GM12878 (cell line): ENCODE measurements at regions not wholly inside any gene's neighbourhood (a gene's known extent, or its start where the extent isn't known, plus 50 kb on each side); places are given as distances from the start of the nearest gene placed in this dataset.

Experiments
- ATAC-seq: fragments of 200-7000 bp; cut with Tn5 transposase; 3 replicates; pipeline ENCODE4 v1.9.1; 2020; ENCODE audit warnings: mild to moderate bottlenecking, moderate library complexity
- BruUV-seq: library from RNA; stranded (reverse); fragments of 400-500 nt; replicated peaks from 2 replicates; lab custom pipeline; 2021; lab: Mats Ljungman, UMichigan
- CTCF ChIA-PET: fragments of 300-600 bp; sonication (Branson Sonifier 250); formaldehyde crosslinking; extraction: SDS; loops from one replicate; lab custom pipeline; 2021; ENCODE audit warnings: inconsistent platforms; lab: Yijun Ruan, JAX
- POLR2A ChIA-PET: fragments of 350-600 bp; formaldehyde crosslinking; extraction: SDS; loops from one replicate; lab custom pipeline; 2021; ENCODE audit warnings: inconsistent platforms; lab: Charles Lee
- RAD21 ChIA-PET: fragments of 300-600 bp; sonication (Branson Sonifier 250); formaldehyde crosslinking; loops from one replicate; lab custom pipeline; 2023; ENCODE audit warnings: antibody characterized with exemption; ENCODE audit not compliant: unreplicated experiment; lab: Charles Lee
- SMC1A ChIA-PET: fragments of 300-600 bp; sonication (Branson Sonifier 250); formaldehyde crosslinking; loops from one replicate; lab custom pipeline; 2023; ENCODE audit not compliant: unreplicated experiment, uncharacterized antibody; lab: Charles Lee
- DNase-seq: peaks from one replicate; pipeline ENCODE4 v3.0.0-alpha.2; 2011; ENCODE audit warnings: low read depth, low spot score
- FAIRE-seq: peaks from 3 replicates; lab custom pipeline; 2011; peaks lifted over from hg19 to GRCh38; lab: Jason Lieb, UNC
- H2AFZ ChIP-seq: 2 replicates; pipeline ENCODE4 v1.6.0; 2011; ENCODE audit warnings: low read depth, low read length, control low read depth; ENCODE audit not compliant: control insufficient read depth
- H3K27ac ChIP-seq: 2 replicates; pipeline ENCODE4 v1.5.1; 2011; ENCODE audit warnings: control low read depth; ENCODE audit not compliant: control insufficient read depth, insufficient read depth
- H3K27me3 ChIP-seq, 2 experiments: replicated peaks in 1 of 2; 2 replicates each; pipeline versions ENCODE4 v1.6.0 to v1.6.1; 2011; ENCODE audit warnings: low read length in 1 of 2; ENCODE audit not compliant: control insufficient read depth in 2 of 2, insufficient read depth in 2 of 2
- H3K36me3 ChIP-seq, 2 experiments: 2 replicates each; pipeline ENCODE4 v1.5.1; 2011; ENCODE audit warnings: low read length in 1 of 2; ENCODE audit not compliant: control insufficient read depth in 2 of 2, insufficient read depth in 2 of 2
- H3K4me1 ChIP-seq: 2 replicates; pipeline ENCODE4 v1.6.1; 2011; ENCODE audit warnings: mild to moderate bottlenecking, low read length, moderate library complexity, mixed read lengths; ENCODE audit not compliant: control insufficient read depth, insufficient read depth
- H3K4me2 ChIP-seq: 2 replicates; pipeline ENCODE4 v1.6.0; 2011; ENCODE audit warnings: control low read depth; ENCODE audit not compliant: control insufficient read depth, insufficient read depth
- H3K4me3 ChIP-seq: fragments of 200-600 bp; sonication (generic); 2 replicates; pipeline ENCODE4 v1.5.1; 2016
- H3K79me2 ChIP-seq: 2 replicates; pipeline ENCODE4 v1.6.0; 2011; ENCODE audit warnings: low read length; ENCODE audit not compliant: control insufficient read depth, insufficient read depth
- H3K9ac ChIP-seq: 2 replicates; pipeline ENCODE4 v1.8.0; 2011; ENCODE audit warnings: low read length, control low read depth, mixed read lengths; ENCODE audit not compliant: control insufficient read depth, insufficient read depth
- H3K9me3 ChIP-seq: replicated peaks from 3 replicates; pipeline ENCODE4 v1.5.1; 2011; ENCODE audit warnings: mild to moderate bottlenecking, low read length; ENCODE audit not compliant: control insufficient read depth, insufficient read depth
- H4K20me1 ChIP-seq: 2 replicates; pipeline ENCODE4 v1.6.0; 2011; ENCODE audit not compliant: control insufficient read depth, insufficient read depth
- ATF3 ChIP-seq: IDR thresholded peaks from 2 replicates; pipeline ENCODE4 v1.6.1; 2011; ENCODE audit warnings: low read depth, mild to moderate bottlenecking, low read length, moderate library complexity, borderline replicate concordance; ENCODE audit errors: extremely low read depth
- BHLHE40 ChIP-seq, 2 experiments: fragments of 450-650 bp in 1 of 2; IDR thresholded peaks; 2 replicates each; pipeline ENCODE4 v1.6.1; 2011 to 2017; ENCODE audit warnings: low read depth in 2 of 2, borderline replicate concordance in 1 of 2, improper control_type of control experiment in 1 of 2, low read length in 1 of 2, mild to moderate bottlenecking in 1 of 2
- ETV6 ChIP-seq, 2 experiments: fragments of 450-650 bp in 1 of 2; IDR thresholded peaks in 1 of 2; conservative IDR thresholded peaks in 1 of 2; 2 replicates each; pipeline ENCODE4 v1.6.1; 2014; ENCODE audit warnings: antibody characterized with exemption in 1 of 2, borderline replicate concordance in 1 of 2, low read depth in 1 of 2, mild to moderate bottlenecking in 1 of 2, moderate library complexity in 1 of 2
- HDAC2 ChIP-seq: fragments of 200-600 bp; sonication (generic); IDR thresholded peaks from 2 replicates; pipeline ENCODE4 v1.6.1; 2017
- HDGF ChIP-seq: fragments of 450-650 bp; IDR thresholded peaks from 2 replicates; pipeline ENCODE4 v1.6.1; 2016; ENCODE audit warnings: antibody characterized with exemption
- IKZF1 ChIP-seq: fragments of 450-650 bp; conservative IDR thresholded peaks from 2 replicates; pipeline ENCODE4 v1.6.1; 2017; ENCODE audit warnings: antibody characterized with exemption, mild to moderate bottlenecking
- JUNB ChIP-seq: IDR thresholded peaks from 2 replicates; pipeline ENCODE4 v1.6.1; 2016; ENCODE audit warnings: antibody characterized with exemption, mild to moderate bottlenecking
- MTA3 ChIP-seq: IDR thresholded peaks from 2 replicates; pipeline ENCODE4 v1.6.1; 2012; ENCODE audit warnings: low read length, inconsistent platforms, borderline replicate concordance
- NFYB ChIP-seq: IDR thresholded peaks from 2 replicates; pipeline ENCODE4 v1.6.1; 2011; ENCODE audit warnings: low read depth, mild to moderate bottlenecking, low read length, improper control_type of control experiment, moderate library complexity; ENCODE audit not compliant: insufficient read depth
- RBBP5 ChIP-seq: fragments of 200-600 bp; sonication (generic); conservative IDR thresholded peaks from 2 replicates; pipeline ENCODE4 v1.6.1; 2016
- SKIL ChIP-seq: fragments of 450-650 bp; IDR thresholded peaks from 2 replicates; pipeline ENCODE4 v1.6.1; 2017; ENCODE audit warnings: mild to moderate bottlenecking, low read depth, inconsistent platforms; ENCODE audit not compliant: poor library complexity, severe bottlenecking
- ZBTB33 ChIP-seq: fragments of 450-650 bp; IDR thresholded peaks from 2 replicates; pipeline ENCODE4 v1.6.1; 2017; ENCODE audit warnings: mild to moderate bottlenecking
- ZSCAN29 ChIP-seq: fragments of 450-650 bp; IDR thresholded peaks from 2 replicates; pipeline ENCODE4 v1.6.1; 2017; ENCODE audit warnings: mild to moderate bottlenecking, moderate library complexity
- WGBS: methylation state at CpG from one replicate; pipeline ENCODE4 v1.1.6; 2016; ENCODE audit warnings: low lambda C conversion rate; ENCODE audit not compliant: insufficient replicate concordance, insufficient coverage; ENCODE audit errors: missing lambda C conversion rate; 5-methylcytosine and 5-hydroxymethylcytosine counted together
- in situ Hi-C: fragments of 300-500 bp; cut with MboI; formaldehyde crosslinking; loops from 9 replicates; pipeline ENCODE4 v1.14.3; 2018; ENCODE audit warnings: mixed read lengths
- intact Hi-C: fragments of 100-400 bp; cut with micrococcal nuclease; formaldehyde crosslinking; loops from one replicate; pipeline ENCODE4 v1.14.2; 2022; ENCODE audit not compliant: unreplicated experiment
- TF ChIP-seq, protein P1 (sequence below): IDR thresholded peaks from 2 replicates; pipeline ENCODE4 v1.6.1; 2011; ENCODE audit warnings: mild to moderate bottlenecking, low read depth, low read length, moderate library complexity; ENCODE audit not compliant: insufficient replicate concordance

- TF ChIP-seq, protein P1, sequence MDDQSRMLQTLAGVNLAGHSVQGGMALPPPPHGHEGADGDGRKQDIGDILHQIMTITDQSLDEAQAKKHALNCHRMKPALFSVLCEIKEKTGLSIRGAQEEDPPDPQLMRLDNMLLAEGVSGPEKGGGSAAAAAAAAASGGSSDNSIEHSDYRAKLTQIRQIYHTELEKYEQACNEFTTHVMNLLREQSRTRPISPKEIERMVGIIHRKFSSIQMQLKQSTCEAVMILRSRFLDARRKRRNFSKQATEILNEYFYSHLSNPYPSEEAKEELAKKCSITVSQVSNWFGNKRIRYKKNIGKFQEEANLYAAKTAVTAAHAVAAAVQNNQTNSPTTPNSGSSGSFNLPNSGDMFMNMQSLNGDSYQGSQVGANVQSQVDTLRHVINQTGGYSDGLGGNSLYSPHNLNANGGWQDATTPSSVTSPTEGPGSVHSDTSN, result no peak
- no peak for TF ChIP-seq BHLHE40 (IDR thresholded peaks at IDR 0.05; ENCODE audit: borderline replicate concordance in 1 of 2, low read depth in 2 of 2, low read length in 1 of 2)
- no peak for TF ChIP-seq ZSCAN29
- TF ChIP-seq IKZF1, result no peak
- no peak for TF ChIP-seq SKIL
- TF ChIP-seq HDAC2, result no peak
- no peak for TF ChIP-seq JUNB
Observed at GRCh38 chr18:9038277-9038871, 64.1 kb upstream of the NDUFV2 start (continued).

DNA sequence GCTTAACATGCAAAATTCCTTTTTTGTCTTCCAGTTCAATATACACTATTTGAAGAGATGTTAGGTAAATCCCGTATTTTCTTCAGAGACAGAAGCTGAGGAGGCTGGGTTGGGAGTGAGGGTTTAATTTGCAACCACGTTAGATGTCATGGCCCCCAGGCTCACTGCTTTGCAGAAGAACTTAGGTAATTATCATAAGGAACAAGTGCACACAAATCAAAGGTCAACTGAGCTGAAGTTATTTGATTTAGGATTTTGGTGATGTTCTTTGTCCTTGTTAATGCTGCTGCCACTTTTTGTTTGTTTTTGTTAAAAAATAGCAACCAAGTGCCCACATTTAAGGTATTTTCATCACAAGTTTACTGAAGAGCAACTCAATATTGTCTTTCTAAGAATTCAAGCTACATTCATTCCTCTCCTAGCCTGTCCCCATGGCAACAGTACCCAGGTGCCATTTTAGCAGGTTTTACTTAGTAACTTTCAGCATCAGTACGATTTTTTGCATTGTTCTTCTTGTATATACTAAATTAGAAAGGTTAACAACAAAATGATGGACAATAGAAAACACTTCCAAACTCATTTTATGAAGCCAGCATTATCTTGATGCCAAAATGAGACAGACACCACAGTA is 62.9 kb upstream of the NDUFV2 start:
- DNase-seq, result no peak
- POLR2A ChIA-PET, result interaction anchor here (1.0 kb wide), 1 partner anchor 20 kb away, joined by 3 read pairs; no protein-coding TSS in a partner anchor
- TF ChIP-seq ETV6 (conservative IDR thresholded peaks at IDR 0.05 in 1 of 2, IDR thresholded peaks at IDR 0.05 in 1 of 2; ENCODE audit: borderline replicate concordance in 1 of 2, low read depth in 1 of 2) (no peak), ATF3 (no peak), RBBP5 (no peak), HDGF (no peak), ZBTB33 (no peak), MTA3 (no peak), NFYB (no peak)
- TF ChIP-seq, protein P1, result no peak

More for the DNA sequence above, 62.9 kb upstream of the NDUFV2 start:
- no peak overlapping the region for H3K4me3 ChIP-seq
- RAD21 ChIA-PET, result no interaction called here
- no peak overlapping the region for H2AFZ ChIP-seq
- CTCF ChIA-PET, result interaction anchor here (1.4 kb wide), 2 partner anchors 10 to 22 kb away, joined by 3 read pairs; no protein-coding TSS in a partner anchor
- 77% methylated on average over 3 of the region's 3 CpGs for WGBS
- H3K27ac ChIP-seq, result no peak overlapping the region
- H3K36me3 ChIP-seq, result no peaks in the 10 kb centered on the region
- in situ Hi-C loops (no loop called here), intact Hi-C loops (no loop called here)
- no TSS peak for BruUV-seq
- no peak for FAIRE-seq
- no peak overlapping the region for H3K9ac ChIP-seq
- no peak for ATAC-seq
- no peaks in the 10 kb centered on the region for H4K20me1 ChIP-seq
- no peak overlapping the region for H3K4me2 ChIP-seq
- no peaks in the 10 kb centered on the region for H3K9me3 ChIP-seq
- no peaks in the 10 kb centered on the region for H3K27me3 ChIP-seq
- H3K4me1 ChIP-seq, result no peaks in the 10 kb centered on the region
- no peaks in the 10 kb centered on the region for H3K79me2 ChIP-seq
- SMC1A ChIA-PET, result no interaction called here
